Fibroblast of lung (primary cell): ENCODE measurements at regions not wholly inside any gene's neighbourhood (a gene's known extent, or its start where the extent isn't known, plus 50 kb on each side); places are given as distances from the start of the nearest gene placed in this dataset.

Experiments
- CTCF ChIP-seq, 2 donors: IDR thresholded peaks in 1 of 2; conservative IDR thresholded peaks in 1 of 2; 1 replicate in 1 of 2; 2 replicates in 1 of 2; pipeline ENCODE4 v1.5.1; 2011 to 2012; ENCODE audit warnings: low read length in 2 of 2, control low read depth in 1 of 2, inconsistent platforms in 1 of 2, low read depth in 1 of 2, mild to moderate bottlenecking in 1 of 2
- EZH2 ChIP-seq: IDR thresholded peaks from 2 replicates; pipeline ENCODE4 v1.5.1; 2012; ENCODE audit warnings: low read length, control low read depth, mild to moderate bottlenecking; ENCODE audit errors: missing control alignments

- TF ChIP-seq CTCF (conservative IDR thresholded peaks at IDR 0.05 in 1 of 2, IDR thresholded peaks at IDR 0.05 in 1 of 2; ENCODE audit: low read depth in 1 of 2, low read length in 2 of 2) = no peak
- TF ChIP-seq EZH2 = no peak
These were observed 71.0 kb upstream of the ACP3 start for GRCh38 chr3:132246212-132246611.
